ENCODE measurements at regions not wholly inside any gene's neighbourhood (a gene's known extent, or its start where the extent isn't known, plus 50 kb on each side); places are given as distances from the start of the nearest gene placed in this dataset.
"Not testable (repeated sequence)": the region's sequence is repeated elsewhere in the genome, so short reads cannot be mapped to it uniquely, and the experiment has no call there.

DNA sequence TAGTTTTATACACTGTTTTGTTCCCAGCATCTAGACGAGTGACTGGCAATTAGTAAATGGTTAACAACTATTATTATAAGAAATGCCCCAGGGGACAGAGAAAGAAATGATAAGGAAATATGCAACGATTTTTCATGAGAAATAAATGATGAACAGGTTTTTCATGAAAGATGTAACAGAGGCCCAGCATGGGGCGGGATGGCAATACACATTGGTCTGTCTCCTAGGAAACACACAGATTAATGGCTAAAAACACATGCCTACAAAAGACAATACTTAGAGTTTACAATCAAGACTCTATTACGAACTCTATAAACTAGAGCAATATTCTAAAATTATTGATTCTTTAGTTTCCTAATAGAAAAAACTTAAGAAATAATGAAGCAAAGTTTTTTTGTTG is 441.5 kb upstream of the CDH9 start:
- no peak for DNase-seq

DNA sequence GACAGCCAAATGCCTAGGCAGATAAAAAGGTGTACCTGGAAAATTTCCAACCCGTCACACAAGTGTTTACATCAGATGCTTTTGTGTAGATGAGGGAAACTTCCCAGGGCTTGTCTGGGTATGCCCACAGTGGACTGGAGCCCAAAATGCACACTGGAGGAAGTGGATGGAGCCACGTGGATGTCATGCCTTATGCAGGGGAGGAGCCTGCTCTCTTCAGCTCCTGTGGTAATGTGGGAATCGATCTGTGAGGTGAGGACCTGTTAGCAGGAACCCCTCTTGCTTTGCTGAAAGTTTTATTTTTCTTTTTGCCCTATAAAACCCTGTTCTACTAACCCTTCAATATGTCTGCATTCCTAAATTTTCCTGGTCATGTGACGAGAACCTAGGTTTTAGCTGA is 439.2 kb upstream of the CDH9 start:
- DNase-seq = no peak

DNA sequence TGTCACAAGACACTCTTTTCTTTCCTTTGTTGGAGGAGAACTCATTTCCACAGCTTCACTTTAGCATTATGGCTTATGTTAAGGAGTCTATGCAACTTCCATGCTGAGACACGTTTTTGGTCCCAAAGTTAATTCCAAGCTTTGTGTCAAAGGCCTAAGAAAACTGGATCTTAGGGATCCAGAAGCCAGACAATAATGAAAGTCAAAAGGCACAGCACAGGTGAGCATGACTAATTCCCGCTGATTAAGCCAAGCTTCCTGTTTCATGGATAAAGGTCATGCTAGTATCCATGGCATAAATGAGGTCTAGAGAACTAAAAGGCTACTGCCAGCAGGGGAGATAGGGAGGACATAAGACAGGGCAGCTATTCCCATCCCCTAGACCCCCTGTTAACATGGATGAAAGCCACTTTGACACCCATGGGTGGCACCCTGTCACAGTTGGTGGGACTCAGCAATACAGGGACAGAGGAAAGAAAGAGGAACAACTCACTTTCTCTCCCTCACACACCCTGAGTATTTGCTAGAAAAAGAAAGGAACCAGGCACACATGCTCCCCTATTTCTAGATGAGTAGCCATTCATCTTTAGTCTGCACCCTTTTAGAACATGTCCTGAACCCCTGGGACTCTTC is 438.1 kb upstream of the CDH9 start:
- DNase-seq = no peak

DNA sequence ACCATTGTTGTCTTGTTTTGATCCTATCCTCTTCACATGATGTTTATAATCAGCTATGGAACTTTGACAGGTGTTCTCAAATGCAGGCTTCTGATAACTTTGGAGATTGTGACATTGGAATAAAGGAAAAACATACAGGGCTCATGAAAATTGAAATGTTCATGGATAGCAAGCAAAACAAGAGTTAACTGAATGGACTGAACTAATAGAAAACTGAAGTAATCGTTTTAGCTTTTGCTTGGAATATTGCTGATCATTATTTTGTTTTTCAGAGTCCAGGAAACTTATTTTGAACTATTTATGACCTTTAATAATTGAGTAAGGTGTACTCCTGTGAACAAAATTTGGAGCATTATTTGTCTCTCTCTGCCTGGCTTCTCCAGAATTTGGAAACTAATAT is 436.7 kb upstream of the CDH9 start:
- no peak for DNase-seq

DNA sequence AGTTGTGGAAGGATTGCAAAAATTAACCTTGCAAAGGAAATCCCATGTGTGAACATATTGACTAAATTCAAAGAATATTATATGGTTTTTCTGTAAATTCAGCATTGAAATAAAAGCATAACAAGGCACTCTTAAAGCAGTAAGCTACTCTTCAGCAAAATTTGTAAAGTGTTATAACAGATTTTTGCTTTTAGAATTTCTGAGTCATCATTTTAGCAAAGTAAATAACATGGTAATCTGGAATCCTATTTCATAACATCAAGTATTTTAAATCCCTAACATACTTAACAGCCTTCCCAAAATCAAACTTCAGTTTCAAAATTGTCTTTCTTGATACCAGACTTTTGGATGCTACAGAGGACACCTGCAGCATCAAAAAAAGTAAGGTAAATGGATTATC is 436.0 kb upstream of the CDH9 start:
- no peak for DNase-seq

DNA sequence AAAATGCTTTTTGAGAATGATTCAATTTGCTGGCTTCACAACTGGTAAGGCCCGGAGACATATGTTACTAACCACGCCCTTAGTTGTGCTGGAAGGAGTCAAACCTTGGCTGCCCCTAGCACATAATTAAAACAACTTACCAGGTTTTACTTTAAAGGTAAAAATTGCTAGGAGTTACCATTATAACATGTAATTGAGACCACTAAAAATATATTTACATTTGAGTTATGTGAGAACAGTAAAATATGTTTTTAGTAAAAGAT is 435.6 kb upstream of the CDH9 start:
- DNase-seq = no peak

DNA sequence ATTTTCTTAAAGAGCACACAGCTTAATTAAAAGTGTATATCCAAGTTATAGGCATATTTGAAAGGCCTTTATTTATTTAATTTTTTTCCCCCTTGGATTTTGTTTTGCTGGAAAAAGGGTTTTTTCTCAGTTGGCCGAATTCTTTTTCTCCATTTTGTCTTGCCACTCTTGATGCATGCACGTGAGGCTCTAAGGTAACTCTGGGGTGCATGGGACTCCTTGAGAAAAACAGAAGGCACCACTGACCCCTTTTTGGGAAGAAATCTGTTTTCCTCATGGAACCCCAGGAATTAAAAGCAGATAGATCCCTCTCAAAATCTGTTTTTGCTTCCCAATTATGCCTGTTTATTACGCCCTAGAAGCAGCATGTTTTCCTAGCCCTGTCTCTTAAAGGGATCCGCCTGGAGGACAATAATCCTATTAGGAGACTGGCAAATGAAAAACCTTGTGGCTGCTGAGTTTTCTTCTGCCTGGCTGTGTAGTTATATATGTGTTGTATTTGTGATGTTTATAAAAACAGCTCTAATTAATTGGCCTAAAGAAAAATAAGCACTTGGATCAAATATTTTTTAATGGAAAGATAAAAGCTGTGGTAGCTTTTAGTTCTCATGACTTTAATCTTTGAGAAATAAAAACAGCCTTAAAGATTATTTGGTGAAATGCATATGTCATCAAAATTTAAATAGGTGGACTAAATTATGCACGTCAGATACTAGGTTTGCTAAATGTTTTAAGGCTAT is 435.1 kb upstream of the CDH9 start:
- DNase-seq = no peak

DNA sequence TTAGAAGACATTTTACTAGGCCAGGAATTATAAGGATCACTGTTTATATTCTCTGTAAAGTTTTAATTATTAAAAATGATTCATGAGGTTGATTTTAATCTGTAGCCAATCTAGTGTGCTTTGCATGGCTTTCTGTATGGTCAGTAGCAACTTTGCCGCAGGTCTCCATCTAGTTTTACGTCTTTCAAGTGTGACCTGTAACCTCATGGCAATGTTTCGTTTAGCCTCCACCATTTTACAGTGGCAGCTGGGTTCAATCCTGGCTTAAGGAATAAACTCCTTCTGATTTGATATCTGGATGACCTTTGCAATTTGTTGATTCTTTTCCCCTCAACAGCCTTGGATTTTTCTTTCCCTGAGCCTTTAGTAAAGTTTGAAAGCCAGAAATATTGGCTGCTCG is 434.5 kb upstream of the CDH9 start:
- no peak for DNase-seq

DNA sequence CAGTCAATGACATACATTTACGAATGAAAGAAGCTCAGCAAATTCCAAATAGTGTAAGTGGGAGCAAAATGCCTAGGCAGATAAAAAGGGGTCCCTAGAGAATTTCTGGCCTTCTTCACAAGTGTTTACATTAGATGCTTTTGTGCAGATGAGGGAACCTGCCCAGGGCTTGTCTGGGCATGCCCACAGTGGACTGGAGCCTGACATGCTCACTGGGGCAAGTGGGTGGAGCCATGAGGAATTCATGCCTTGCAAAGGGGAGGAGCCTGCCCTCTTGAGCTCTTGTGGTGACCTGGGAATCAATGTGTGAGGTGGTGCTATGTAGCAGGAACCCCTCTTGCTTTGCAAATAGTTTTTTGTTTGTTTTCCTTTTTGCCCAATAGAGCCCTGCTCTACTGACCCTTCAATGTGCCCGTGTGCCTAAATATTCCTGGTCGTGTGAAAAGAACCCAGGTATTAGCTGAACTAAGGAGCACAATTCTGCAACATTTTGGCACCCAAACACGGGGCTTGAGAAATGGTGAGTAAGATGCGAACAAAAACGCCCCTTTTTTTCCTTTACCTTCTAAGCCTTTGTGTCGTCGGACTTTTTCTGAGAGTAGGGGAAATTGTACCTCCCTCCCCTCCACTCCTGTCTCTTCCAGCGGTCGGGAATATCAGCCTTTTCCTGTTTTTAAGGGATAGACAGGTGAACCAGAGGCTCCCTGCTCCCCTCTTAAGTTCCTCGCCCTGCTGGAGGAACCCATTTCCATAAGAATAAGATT is 433.8 kb upstream of the CDH9 start:
- DNase-seq = no peak

DNA sequence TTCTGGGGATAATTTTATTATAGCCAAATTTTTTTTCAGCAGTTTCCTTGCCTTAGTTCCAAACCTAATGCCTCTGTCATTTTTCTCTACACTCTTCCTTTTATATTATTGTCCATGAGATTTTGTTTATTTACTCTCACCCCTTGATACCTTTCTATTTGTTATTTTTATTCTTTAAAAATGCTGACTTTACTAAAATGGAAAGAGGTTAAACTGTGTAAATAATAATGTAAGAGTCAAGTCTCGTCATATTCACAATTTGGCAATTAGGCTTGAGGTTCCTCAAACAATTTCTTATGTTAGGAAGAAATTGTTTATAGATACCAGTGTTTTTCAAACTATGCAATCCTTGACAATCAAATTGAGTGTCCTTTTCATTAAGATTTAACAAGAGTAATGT is 428.6 kb upstream of the CDH9 start:
- DNase-seq = no peak

DNA sequence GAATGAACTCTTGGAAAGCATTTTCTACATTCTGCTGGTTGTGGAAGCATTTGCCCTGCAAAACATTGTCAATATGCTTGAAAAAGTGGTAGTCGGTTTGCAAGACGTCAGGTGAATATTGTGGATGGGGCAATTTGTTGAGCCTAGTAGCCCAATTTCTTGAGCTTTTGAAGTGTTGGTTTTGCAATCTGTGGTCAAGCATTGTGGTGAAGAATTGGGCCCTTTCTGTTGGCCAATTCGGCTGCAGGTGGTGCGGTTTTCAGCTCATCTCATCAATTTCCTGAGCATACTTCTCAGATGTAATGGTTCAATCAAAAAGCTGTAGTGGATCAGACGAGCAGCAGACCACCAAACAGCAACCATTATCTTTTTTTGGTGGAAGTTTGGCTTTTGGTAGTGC is 426.8 kb upstream of the CDH9 start:
- DNase-seq = no peak

DNA sequence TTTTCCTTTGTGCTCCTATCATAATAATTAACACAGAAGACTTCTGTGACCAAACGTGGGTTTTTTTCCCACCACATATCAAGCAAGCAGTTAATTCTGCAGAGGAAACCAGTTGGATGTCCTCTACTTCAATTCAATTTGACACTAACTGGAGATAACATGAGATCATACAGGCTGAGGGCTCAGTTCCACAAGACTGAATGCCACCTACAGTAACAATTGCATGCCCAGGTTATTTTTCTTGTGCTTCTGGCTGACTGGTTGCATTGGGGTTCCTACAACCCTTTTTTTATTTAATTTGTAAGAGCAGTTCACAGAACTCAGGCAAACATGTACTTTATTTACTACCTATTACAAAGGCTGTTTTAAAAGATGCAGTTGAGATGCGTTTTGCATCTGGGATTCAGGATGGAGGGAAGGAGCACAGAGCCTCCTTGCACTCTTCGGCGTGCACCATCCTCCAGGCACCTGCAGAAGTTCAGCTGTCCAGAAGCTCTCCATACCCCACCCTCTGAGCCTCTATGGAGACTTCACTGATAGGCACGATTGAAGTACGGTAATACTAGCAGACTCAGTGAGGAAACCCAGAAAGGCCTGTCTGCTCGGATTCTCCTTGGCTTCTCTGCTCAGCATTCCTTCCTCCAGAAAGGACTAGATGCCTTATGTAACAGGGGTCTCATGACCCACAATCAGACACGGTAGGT is 425.2 kb upstream of the CDH9 start:
- DNase-seq = no peak

DNA sequence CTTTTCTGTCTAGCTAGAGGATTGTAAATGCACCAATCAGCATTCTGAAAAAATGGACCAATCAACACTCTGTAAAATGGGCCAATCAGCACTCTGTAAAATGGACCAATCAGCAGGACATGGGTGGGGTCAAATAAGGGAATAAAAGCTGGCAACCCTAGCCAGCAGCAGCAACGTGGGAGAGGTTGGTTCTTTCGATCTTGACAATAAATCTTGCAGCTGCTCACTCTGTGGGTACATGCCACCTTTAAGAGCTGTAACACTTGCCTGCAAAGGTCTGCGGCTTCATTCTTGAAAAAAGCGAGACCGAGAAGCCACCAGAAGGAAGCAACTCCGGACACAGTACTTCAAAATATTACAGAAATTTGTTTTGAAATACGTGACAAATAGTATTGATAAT is 424.6 kb upstream of the CDH9 start:
- DNase-seq = no peak

DNA sequence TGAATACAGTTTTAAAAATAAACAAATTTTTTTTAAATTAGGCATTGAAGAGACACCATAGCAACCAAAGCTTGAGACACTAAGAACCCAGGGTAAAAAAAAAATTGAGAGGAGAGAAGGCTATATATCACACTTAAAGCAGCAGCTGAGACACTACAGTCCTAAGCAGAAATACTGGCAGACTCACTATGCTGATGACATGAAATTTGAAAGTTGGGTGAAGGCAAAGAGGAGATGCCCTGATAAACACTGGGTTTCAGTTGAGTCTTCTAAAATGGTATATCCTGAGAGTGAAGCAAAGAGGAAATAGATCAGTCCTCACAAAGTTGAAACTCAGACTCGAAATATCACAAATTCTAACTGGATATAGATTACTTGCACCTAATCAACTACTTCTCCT is 419.9 kb upstream of the CDH9 start:
- DNase-seq = no peak

DNA sequence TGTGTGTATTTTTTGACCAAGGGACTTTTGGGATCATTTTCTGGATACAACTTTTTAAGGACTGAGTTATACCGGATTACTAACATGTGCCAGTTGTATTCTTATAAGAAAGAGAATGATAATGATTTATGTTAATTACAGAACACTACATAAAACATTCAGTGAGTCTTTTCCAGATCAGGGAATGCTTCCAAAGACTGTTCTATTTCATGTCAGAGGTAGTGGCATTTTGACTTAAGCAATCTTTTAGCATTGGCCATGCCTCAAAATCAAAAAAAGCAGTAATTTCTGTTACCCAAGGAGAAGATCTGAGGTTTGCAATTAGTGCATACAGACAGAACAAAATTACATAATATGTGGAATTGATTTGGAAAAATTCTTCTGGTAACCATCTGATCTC is 413.0 kb upstream of the CDH9 start:
- DNase-seq = no peak

DNA sequence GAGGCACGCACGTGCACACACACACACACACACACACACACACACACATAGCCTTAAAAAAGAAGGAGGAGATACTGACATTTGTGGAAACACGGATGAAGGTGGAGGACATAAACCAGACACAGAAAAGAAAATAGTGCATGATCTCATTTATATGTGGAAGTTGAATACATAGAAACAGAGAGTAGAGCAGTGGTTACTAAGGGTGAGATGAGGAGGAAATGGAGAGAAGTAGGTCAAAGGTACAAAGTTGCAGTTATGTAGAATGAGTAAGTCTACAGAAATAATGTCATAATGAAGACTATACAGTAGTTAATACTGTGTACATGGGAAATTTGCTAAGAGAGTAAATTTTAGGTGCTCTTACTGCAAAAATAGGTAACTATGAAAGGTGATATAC is 412.2 kb upstream of the CDH9 start:
- DNase-seq = no peak

DNA sequence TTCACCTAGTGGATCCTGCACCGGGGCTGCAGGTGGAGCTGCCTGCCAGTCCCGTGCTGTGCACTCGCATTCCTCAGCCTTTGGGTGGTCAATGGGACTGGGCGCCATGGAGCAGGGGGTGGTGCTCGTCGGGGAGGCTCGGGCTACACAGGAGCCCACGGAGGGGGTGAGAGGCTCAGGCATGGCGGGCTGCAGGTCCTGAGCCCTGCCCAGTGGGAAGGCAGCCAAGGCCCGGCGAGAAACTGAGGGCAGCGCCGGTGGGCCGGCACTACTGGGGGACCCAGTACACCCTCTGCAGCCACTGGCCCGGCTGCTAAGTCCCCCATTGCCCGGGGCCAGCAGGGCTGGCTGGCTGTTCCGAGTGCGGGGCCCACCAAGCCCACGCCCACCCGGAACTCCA is 401.0 kb upstream of the CDH9 start:
- not testable (repeated sequence) for DNase-seq

DNA sequence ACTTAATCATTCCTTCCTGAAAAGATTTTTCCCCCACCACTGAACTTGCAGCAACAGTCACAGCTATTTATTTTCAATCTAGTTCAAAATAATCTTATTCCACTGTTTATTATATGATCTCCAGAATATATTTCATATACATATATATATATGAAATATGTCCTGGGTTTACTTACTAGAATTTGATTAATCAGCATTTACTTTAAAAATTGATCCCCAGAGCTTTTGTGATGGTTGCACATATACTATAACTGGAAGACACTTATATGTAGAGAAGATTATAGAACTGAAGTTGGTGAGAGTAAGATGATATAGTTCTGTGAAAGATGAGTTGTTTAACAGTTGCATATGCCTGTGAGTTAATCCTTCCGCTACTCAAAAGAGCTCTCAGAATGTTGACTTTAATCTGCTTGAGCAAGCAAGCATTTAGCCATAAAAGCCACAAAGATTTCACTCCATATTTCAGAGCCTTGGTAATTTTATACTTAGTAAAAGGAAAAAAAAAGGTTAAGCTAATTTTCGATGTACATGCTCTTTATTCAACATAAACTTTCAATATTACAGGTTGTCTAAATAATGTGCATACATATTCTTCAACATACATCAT is 399.3 kb upstream of the CDH9 start:
- DNase-seq = no peak

DNA sequence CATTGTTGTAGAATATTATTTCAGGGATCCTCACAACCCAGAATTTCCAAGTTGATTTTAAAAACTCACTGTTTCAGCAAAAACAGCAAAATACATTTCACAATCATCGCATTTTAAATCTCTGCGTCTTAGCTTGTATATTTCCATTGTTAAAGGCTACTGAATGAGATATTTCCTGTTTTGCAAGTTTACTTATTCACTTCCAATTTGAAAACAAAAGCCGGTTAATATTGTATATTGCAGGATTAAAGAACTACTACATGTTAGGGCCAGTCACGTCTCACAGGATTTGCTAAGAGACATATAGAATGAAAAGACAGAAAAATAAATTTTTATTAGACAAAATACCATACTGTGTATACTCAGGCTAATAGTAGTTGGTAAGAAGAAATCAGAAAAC is 395.9 kb upstream of the CDH9 start:
- DNase-seq = no peak

DNA sequence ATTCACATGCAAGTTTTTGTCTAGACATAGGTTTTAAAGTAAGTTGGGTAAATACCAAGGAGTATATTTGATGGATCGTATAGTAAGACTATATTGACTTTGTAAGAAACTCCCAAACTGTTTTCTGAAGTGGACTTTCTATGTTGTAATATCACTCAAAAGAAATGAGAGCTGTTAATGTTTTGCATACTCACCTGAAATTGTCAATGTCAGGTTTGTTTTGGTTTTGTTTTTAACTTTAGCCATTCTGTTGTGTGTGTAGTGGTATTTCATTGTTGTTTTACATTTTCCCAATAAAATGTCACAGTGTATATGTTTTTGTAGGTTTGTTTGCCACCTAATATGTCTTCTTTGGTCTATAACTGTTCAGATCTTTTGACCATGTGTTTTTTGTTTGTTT is 375.7 kb upstream of the CDH9 start:
- DNase-seq = no peak

DNA sequence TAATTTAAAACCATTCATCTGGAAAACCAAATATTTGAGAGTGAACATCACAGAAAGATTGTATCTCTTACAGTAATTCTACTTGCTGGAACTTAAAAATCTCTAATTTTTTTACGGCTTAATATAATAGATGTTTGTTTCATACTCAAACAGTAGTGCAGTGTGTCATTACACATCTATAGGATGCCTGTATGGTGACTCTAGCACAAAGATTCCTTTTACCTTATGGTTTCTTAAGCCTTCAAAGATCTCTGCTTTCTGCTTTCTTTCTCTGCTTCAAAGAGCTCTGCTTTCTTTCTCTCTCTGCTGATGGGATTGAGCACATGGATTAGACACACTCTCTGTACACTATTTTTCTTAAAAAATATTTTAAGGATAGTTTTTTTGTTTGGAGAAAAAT is 374.0 kb upstream of the CDH9 start:
- no peak for DNase-seq

DNA sequence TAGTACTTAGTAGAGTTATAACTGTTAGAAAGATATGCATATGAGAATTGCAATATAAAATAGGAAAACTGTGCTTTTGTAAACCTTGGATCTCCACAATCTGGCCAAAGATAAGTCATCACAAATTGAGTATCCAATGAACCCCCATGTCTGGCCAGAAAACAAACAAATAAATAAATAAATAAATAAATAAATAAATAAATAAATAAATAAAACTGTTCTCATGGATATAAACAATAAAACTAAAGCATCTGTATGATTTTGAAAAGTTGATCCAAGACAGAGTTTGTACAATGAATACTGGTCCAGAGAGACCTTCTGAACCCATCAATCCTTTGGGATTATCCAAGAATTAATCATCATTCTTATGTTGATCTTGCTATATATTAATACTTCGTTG is 367.6 kb upstream of the CDH9 start:
- DNase-seq = no peak

DNA sequence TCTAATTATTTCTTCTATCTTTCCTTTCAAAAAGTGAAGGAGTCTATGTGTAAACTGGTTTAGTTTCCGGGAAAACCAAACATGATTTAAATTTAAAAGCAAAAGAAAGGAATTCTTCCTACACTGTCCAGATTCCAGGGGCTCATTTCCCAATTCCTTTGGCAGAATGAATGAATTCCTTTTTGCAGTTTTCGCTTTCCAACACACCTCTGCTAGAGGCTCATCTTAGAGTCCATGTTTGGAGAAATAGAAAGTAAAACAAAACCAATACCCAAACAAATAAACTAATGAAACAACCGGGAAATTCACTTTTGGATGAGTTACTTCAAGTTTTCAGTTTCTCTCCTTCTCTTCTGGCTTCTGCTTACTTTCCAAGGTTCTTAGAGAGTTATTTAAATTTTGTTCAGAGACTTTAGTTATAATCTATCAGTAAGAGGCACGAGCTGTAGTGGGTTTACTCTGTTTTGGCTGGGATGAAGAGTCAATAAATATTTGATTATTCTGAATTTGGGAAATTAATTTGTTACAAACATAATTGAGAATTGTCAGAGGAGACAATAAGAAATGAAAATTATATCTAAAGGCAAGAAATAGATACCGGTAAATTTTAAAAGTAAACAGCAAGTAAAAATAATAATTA is 365.0 kb upstream of the CDH9 start:
- DNase-seq = no peak
